HG03095 (cell line): ENCODE measurements at regions not wholly inside any gene's neighbourhood (a gene's known extent, or its start where the extent isn't known, plus 50 kb on each side); places are given as distances from the start of the nearest gene placed in this dataset.

Experiments
- ATAC-seq: cut with Tn5 transposase; IDR thresholded peaks from one replicate; pipeline ENCODE4 v1.9.1; 2021; ENCODE audit warnings: moderate library complexity; ENCODE audit not compliant: unreplicated experiment

- ATAC-seq = no peak
These were observed 177.9 kb upstream of the DPH6 start for GRCh38 chr15:35723852-35724251.

- no peak for ATAC-seq
These were observed 178.7 kb upstream of the DPH6 start for GRCh38 chr15:35724626-35725025.

- ATAC-seq = no peak
These were observed 179.4 kb upstream of the DPH6 start for GRCh38 chr15:35725353-35725752.

GRCh38 chr15:35727627-35728026, 181.7 kb upstream of the DPH6 start:
- no peak for ATAC-seq

GRCh38 chr15:35728219-35728940, 182.4 kb upstream of the DPH6 start:
- ATAC-seq = no peak

- ATAC-seq = no peak
These were observed 190.2 kb upstream of the DPH6 start for GRCh38 chr15:35736150-35736549.

- no peak for ATAC-seq
These were observed 191.5 kb upstream of the DPH6 start for GRCh38 chr15:35737441-35737840.

- ATAC-seq = no peak
These were observed 192.4 kb upstream of the DPH6 start for GRCh38 chr15:35738370-35738769.

- no peak for ATAC-seq
These were observed 194.8 kb upstream of the DPH6 start for GRCh38 chr15:35740761-35741160.

GRCh38 chr15:35741395-35741794, 195.4 kb upstream of the DPH6 start:
- ATAC-seq = no peak

GRCh38 chr15:35741881-35742280, 195.9 kb upstream of the DPH6 start:
- no peak for ATAC-seq

GRCh38 chr15:35743321-35743720, 197.4 kb upstream of the DPH6 start:
- no peak for ATAC-seq

GRCh38 chr15:35746121-35746520, 200.2 kb upstream of the DPH6 start:
- no peak for ATAC-seq

- no peak for ATAC-seq
These were observed 202.1 kb upstream of the DPH6 start for GRCh38 chr15:35748105-35748504.

GRCh38 chr15:35750051-35750450, 204.1 kb upstream of the DPH6 start:
- ATAC-seq = no peak

GRCh38 chr15:35751413-35752133, 205.6 kb upstream of the DPH6 start:
- ATAC-seq = no peak

GRCh38 chr15:35752134-35752466, 206.1 kb upstream of the DPH6 start:
- ATAC-seq = no peak

- no peak for ATAC-seq
These were observed 207.5 kb upstream of the DPH6 start for GRCh38 chr15:35753486-35753885.

- no peak for ATAC-seq
These were observed 209.4 kb upstream of the DPH6 start for GRCh38 chr15:35755237-35755802.

GRCh38 chr15:35756623-35757022, 210.7 kb upstream of the DPH6 start:
- no peak for ATAC-seq

GRCh38 chr15:35757361-35757760, 211.4 kb upstream of the DPH6 start:
- ATAC-seq = no peak

- ATAC-seq = no peak
These were observed 211.8 kb upstream of the DPH6 start for GRCh38 chr15:35757765-35758164.
